COLO829 (cell line): ENCODE measurements at regions not wholly inside any gene's neighbourhood (a gene's known extent, or its start where the extent isn't known, plus 50 kb on each side); places are given as distances from the start of the nearest gene placed in this dataset.

Experiments
- DNase-seq: peaks from one replicate; pipeline ENCODE4 v3.0.0; 2012; ENCODE audit warnings: low spot score

- no peak for DNase-seq
Measured at GRCh38 chr4:4637710-4638109, 95.9 kb upstream of the STX18 start.

GRCh38 chr4:4633431-4633830 is 91.6 kb upstream of the STX18 start:
- no peak for DNase-seq

GRCh38 chr4:4631150-4631549 is 89.3 kb upstream of the STX18 start:
- no peak for DNase-seq

GRCh38 chr4:4627906-4628305 is 86.1 kb upstream of the STX18 start:
- DNase-seq = no peak

- no peak for DNase-seq
Measured at GRCh38 chr4:4627111-4627510, 85.3 kb upstream of the STX18 start.

GRCh38 chr4:4625488-4625887 is 83.6 kb upstream of the STX18 start:
- no peak for DNase-seq

- DNase-seq = no peak
Measured at GRCh38 chr4:4624276-4624897, 82.5 kb upstream of the STX18 start.

- DNase-seq = no peak
Measured at GRCh38 chr4:4619821-4620220, 78.0 kb upstream of the STX18 start.

GRCh38 chr4:4618847-4619246 is 77.0 kb upstream of the STX18 start:
- DNase-seq = no peak

GRCh38 chr4:4614925-4615678 is 73.3 kb upstream of the STX18 start:
- DNase-seq = no peak

- no peak for DNase-seq
Measured at GRCh38 chr4:4613641-4614286, 71.9 kb upstream of the STX18 start.

- DNase-seq = no peak
Measured at GRCh38 chr4:4613126-4613465, 71.2 kb upstream of the STX18 start.

- no peak for DNase-seq
Measured at GRCh38 chr4:4610672-4611071, 68.8 kb upstream of the STX18 start.

- DNase-seq = no peak
Measured at GRCh38 chr4:4609622-4610334, 67.9 kb upstream of the STX18 start.

- no peak for DNase-seq
Measured at GRCh38 chr4:4608214-4608537, 66.3 kb upstream of the STX18 start.

GRCh38 chr4:4607336-4608213 is 65.7 kb upstream of the STX18 start:
- DNase-seq = no peak

- DNase-seq = no peak
Measured at GRCh38 chr4:4606321-4606720, 64.5 kb upstream of the STX18 start.

- no peak for DNase-seq
Measured at GRCh38 chr4:4605849-4606248, 64.0 kb upstream of the STX18 start.

- DNase-seq = no peak
Measured at GRCh38 chr4:4603592-4603991, 61.7 kb upstream of the STX18 start.

- DNase-seq = no peak
Measured at GRCh38 chr4:4603067-4603466, 61.2 kb upstream of the STX18 start.

- DNase-seq = no peak
Measured at GRCh38 chr4:4602468-4602867, 60.6 kb upstream of the STX18 start.

GRCh38 chr4:4601803-4602369 is 60.0 kb upstream of the STX18 start:
- no peak for DNase-seq
